PFSK-1 (cell line): ENCODE measurements at regions not wholly inside any gene's neighbourhood (a gene's known extent, or its start where the extent isn't known, plus 50 kb on each side); places are given as distances from the start of the nearest gene placed in this dataset.

Experiments used
- POLR2AphosphoS5 ChIP-seq: IDR thresholded peaks from 2 replicates; pipeline ENCODE4 v1.6.1; 2012; ENCODE audit warnings: low read depth, mild to moderate bottlenecking, control low read depth, low read length, moderate library complexity
- SIN3A ChIP-seq: IDR thresholded peaks from 2 replicates; pipeline ENCODE4 v1.6.1; 2012; ENCODE audit warnings: mild to moderate bottlenecking, low read length, moderate library complexity, borderline replicate concordance; ENCODE audit not compliant: insufficient read depth
- TAF1 ChIP-seq: IDR thresholded peaks from 2 replicates; pipeline ENCODE4 v1.6.1; 2012; ENCODE audit warnings: low read length, control low read depth, borderline replicate concordance; ENCODE audit not compliant: insufficient read depth

GRCh38 chr5:1662559-1663085, 137.0 kb downstream of the MRPL36 start:
- TF ChIP-seq POLR2AphosphoS5 (no peak), TAF1 (no peak), SIN3A (no peak)
